ENCODE measurements at regions not wholly inside any gene's neighbourhood (a gene's known extent, or its start where the extent isn't known, plus 50 kb on each side); places are given as distances from the start of the nearest gene placed in this dataset.

GRCh38 chr9:11471321-11471720 lies 858.5 kb upstream of the PTPRD start:
- H3K9me3 ChIP-seq, result no peaks in the 10 kb centered on the region
- no peak overlapping the region for H3K4me3 ChIP-seq
- no peaks in the 10 kb centered on the region for H3K27me3 ChIP-seq
- no peak overlapping the region for H3K27ac ChIP-seq
- intact Hi-C loops (cut with DNase I), result no loop called here
- H3K4me1 ChIP-seq, result no peaks in the 10 kb centered on the region
- H3K36me3 ChIP-seq, result no peaks in the 10 kb centered on the region
- no peak for TF ChIP-seq POLR2A (IDR thresholded peaks at IDR 0.05)
- TF ChIP-seq CTCF (IDR thresholded peaks at IDR 0.05), result no peak
- no peak for TF ChIP-seq POLR2AphosphoS5 (IDR thresholded peaks at IDR 0.05; ENCODE audit: insufficient read depth in 1 of 2, low read depth in 1 of 2)
- DNase-seq (ENCODE audit: extremely low spot score in 2 of 2), result no peak

GRCh38 chr9:11500780-11501179 lies 888.0 kb upstream of the PTPRD start:
- intact Hi-C loops (cut with DNase I), result no loop called here
- TF ChIP-seq CTCF (IDR thresholded peaks at IDR 0.05) (no peak), POLR2AphosphoS5 (IDR thresholded peaks at IDR 0.05; ENCODE audit: insufficient read depth in 1 of 2, low read depth in 1 of 2) (no peak), POLR2A (IDR thresholded peaks at IDR 0.05) (no peak)
- Histone ChIP-seq H3K36me3 (no peaks in the 10 kb centered on the region), H3K9me3 (no peaks in the 10 kb centered on the region), H3K4me1 (no peaks in the 10 kb centered on the region), H3K27ac (no peak overlapping the region), H3K4me3 (no peak overlapping the region), H3K27me3 (no peaks in the 10 kb centered on the region)
- DNase-seq (ENCODE audit: extremely low spot score in 2 of 2), result no peak

- Histone ChIP-seq H3K4me1 (no peaks in the 10 kb centered on the region), H3K27me3 (no peaks in the 10 kb centered on the region), H3K9me3 (no peaks in the 10 kb centered on the region), H3K4me3 (no peak overlapping the region), H3K36me3 (no peaks in the 10 kb centered on the region), H3K27ac (no peak overlapping the region)
- no peak for DNase-seq (ENCODE audit: extremely low spot score in 2 of 2)
- intact Hi-C loops (cut with DNase I), result no loop called here
- TF ChIP-seq CTCF (IDR thresholded peaks at IDR 0.05) (no peak), POLR2AphosphoS5 (IDR thresholded peaks at IDR 0.05; ENCODE audit: insufficient read depth in 1 of 2, low read depth in 1 of 2) (no peak), POLR2A (IDR thresholded peaks at IDR 0.05) (no peak)
These were observed 894.2 kb upstream of the PTPRD start for GRCh38 chr9:11506980-11507379.

GRCh38 chr9:11537566-11537965 lies 924.8 kb upstream of the PTPRD start:
- intact Hi-C loops (cut with DNase I), result no loop called here
- Histone ChIP-seq H3K4me3 (no peak overlapping the region), H3K27me3 (no peaks in the 10 kb centered on the region), H3K27ac (no peak overlapping the region), H3K9me3 (no peaks in the 10 kb centered on the region), H3K4me1 (no peaks in the 10 kb centered on the region), H3K36me3 (no peaks in the 10 kb centered on the region)
- DNase-seq (ENCODE audit: extremely low spot score in 2 of 2), result no peak
- no peak for TF ChIP-seq POLR2AphosphoS5 (IDR thresholded peaks at IDR 0.05; ENCODE audit: insufficient read depth in 1 of 2, low read depth in 1 of 2)
- TF ChIP-seq CTCF (IDR thresholded peaks at IDR 0.05), result no peak
- TF ChIP-seq POLR2A (IDR thresholded peaks at IDR 0.05), result no peak

- intact Hi-C loops (cut with DNase I), result no loop called here
- Histone ChIP-seq H3K27ac (no peak overlapping the region), H3K27me3 (no peaks in the 10 kb centered on the region), H3K4me1 (no peaks in the 10 kb centered on the region), H3K9me3 (no peaks in the 10 kb centered on the region), H3K4me3 (no peak overlapping the region), H3K36me3 (no peaks in the 10 kb centered on the region)
- no peak for TF ChIP-seq POLR2A (IDR thresholded peaks at IDR 0.05)
- no peak for TF ChIP-seq POLR2AphosphoS5 (IDR thresholded peaks at IDR 0.05; ENCODE audit: insufficient read depth in 1 of 2, low read depth in 1 of 2)
- no peak for TF ChIP-seq CTCF (IDR thresholded peaks at IDR 0.05)
- no peak for DNase-seq (ENCODE audit: extremely low spot score in 2 of 2)
These were observed 930.0 kb upstream of the PTPRD start for GRCh38 chr9:11542781-11543180.

Data from vagina (tissue), 2 donors.